H54 (cell line): ENCODE measurements at regions not wholly inside any gene's neighbourhood (a gene's known extent, or its start where the extent isn't known, plus 50 kb on each side); places are given as distances from the start of the nearest gene placed in this dataset.
A peak's percentile ranks its signal among the peaks of the same experiment; 100 is the strongest.
"Not testable (repeated sequence)": the region's sequence is repeated elsewhere in the genome, so short reads cannot be mapped to it uniquely, and the experiment has no call there.

Experiments used
- DNase-seq: peaks from one replicate; pipeline ENCODE4 v3.0.0; 2011; ENCODE audit warnings: low spot score, mixed read lengths; ENCODE audit not compliant: insufficient read length
- FAIRE-seq: peaks from 3 replicates; lab custom pipeline; 2011; peaks lifted over from hg19 to GRCh38; lab: Jason Lieb, UNC
- POLR2A ChIP-seq: IDR thresholded peaks from 2 replicates; pipeline ENCODE4 v1.6.1; 2011; ENCODE audit warnings: low read depth, mild to moderate bottlenecking, low read length

GRCh38 chr11:38680746-38681145 is 2082.7 kb upstream of the RAG2 start:
- no peak for TF ChIP-seq POLR2A
- peak; percentile 2 for DNase-seq
- no peak for FAIRE-seq

- no peak for TF ChIP-seq POLR2A
- no peak for FAIRE-seq
- no peak for DNase-seq
Measured at GRCh38 chr11:38680166-38680565, 2082.1 kb upstream of the RAG2 start.

GRCh38 chr11:38672445-38672844 is 2074.4 kb upstream of the RAG2 start:
- FAIRE-seq: no peak
- TF ChIP-seq POLR2A: no peak
- DNase-seq: no peak

GRCh38 chr11:38667359-38667758 is 2069.3 kb upstream of the RAG2 start:
- DNase-seq (no peak), FAIRE-seq (no peak)
- no peak for TF ChIP-seq POLR2A

GRCh38 chr11:38648604-38649003 is 2050.6 kb upstream of the RAG2 start:
- TF ChIP-seq POLR2A: no peak
- DNase-seq (no peak), FAIRE-seq (peak; percentile 73)

DNA sequence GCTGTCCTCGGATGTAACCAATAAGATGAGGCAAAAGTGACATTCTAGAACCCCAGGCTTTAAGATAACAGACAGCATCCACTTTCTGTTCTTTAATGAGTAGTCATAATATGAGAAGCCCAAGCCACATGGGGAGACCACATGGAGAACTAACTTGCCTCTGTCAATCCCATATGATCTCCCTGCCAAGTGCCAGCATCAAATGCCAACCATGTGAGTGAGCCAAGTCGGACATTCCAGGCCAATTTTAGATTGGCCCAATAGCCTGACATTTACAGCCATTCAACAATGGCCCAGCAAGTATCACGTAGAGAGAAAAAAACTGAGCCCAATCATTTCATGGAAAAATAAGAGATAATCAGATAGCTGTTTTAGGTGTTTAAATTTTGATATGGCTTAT is 2048.3 kb upstream of the RAG2 start:
- DNase-seq (no peak), FAIRE-seq (no peak)
- no peak for TF ChIP-seq POLR2A

GRCh38 chr11:38640854-38641253 is 2042.8 kb upstream of the RAG2 start:
- DNase-seq (no peak), FAIRE-seq (no peak)
- TF ChIP-seq POLR2A: no peak

DNA sequence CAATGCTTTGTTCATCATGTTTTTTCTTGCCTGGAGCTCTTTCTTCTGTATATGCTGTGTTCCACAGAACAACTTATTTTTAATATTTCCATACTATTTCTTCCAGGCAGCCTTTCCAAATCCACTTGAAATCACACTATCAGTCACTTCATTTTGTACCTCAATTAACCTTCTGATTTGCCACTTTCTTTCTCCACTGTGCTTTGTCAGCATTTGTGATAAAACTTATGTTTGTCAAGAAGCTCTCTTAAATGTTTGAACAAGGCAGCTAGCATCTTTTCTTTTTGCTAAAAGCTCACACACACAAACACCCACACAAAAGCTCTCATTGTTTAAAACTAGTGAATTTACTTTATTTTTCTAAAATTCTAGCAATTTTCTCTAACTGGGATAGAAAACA is 2014.7 kb upstream of the RAG2 start:
- TF ChIP-seq POLR2A: no peak
- DNase-seq (no peak), FAIRE-seq (no peak)

DNA sequence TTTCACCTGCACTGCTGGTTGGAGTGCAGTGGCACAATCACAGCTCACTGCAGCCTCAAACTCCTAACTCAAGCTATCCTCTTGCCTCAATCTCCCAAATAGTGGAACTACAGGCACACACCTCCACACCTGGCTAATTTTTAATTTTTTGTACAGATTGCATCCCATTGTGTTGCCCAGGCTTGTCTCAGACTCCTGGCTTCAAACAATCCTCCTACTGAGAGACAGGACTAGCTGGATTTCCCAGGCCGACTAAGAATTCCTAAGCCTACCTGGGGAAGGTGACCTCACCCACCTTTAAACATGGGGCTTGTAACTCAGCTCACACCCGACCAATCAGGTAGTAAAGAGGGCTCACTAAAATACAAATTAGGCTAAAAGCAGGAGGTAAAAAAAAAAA is 2003.3 kb upstream of the RAG2 start:
- not testable (repeated sequence) for DNase-seq, FAIRE-seq

DNA sequence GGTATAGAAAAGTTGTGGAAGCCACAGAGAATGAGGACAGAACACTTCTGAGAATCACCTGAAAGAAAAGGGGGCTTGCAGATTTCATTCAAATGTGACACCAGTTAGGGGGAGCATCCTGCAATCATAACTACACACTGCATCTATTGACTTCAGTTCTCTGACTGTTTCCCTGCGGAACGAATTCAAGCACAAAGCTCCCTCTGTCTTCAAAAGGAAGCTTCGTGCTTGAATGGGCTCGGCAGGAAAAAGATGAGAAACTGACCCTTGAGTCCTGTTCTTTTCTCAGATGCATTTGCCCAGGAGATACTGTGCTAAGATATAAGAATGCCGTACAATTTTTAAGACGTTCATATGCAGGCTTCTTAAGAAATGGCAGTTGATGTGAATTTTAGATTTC is 2000.4 kb upstream of the RAG2 start:
- FAIRE-seq: no peak
- TF ChIP-seq POLR2A: no peak

GRCh38 chr11:38595359-38596016 is 1997.5 kb upstream of the RAG2 start:
- not testable (repeated sequence) for FAIRE-seq, DNase-seq

More for the DNA sequence above, 2000.4 kb upstream of the RAG2 start:
- DNase-seq: no peak

DNA sequence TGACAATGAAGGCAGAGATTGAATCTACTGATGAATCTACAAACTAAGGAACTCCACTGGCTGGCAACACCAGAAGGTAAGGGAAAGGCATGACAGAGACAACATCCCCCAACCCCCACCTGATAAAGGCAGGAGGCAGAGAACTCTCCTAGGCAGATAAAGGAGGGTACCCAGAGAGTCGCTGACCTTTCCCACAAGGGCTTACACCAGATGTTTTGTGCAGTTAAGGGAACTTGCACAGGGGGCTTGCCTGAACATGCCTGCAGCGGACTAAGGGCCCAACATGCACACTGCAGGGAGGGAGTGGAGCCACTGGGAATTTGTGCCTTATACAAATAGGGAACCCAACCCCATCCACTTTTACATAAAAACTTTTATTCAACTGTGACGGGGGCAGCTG is 1996.9 kb upstream of the RAG2 start:
- no peak for TF ChIP-seq POLR2A
- DNase-seq (no peak), FAIRE-seq (no peak)

DNA sequence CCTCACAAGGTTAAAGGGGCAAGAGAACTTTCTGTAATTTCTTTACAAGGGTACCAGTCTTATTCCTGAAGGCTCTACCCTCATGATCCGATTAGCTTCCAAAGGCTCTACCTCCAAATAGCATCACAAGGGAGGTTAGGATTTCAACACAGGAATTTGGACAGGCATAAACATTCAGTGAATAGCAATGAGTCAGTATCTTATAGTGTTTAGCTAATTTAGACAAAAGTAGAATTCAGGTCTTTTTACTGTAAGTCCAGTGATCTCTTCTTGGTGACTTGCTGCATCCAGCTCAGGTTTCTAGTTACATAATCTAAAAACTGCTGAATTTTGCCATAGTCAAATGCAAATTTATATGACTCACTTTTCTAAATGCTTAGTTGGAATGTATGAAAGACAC is 1995.6 kb upstream of the RAG2 start:
- DNase-seq: no peak
- TF ChIP-seq POLR2A: no peak
- peak; percentile 64 for FAIRE-seq

DNA sequence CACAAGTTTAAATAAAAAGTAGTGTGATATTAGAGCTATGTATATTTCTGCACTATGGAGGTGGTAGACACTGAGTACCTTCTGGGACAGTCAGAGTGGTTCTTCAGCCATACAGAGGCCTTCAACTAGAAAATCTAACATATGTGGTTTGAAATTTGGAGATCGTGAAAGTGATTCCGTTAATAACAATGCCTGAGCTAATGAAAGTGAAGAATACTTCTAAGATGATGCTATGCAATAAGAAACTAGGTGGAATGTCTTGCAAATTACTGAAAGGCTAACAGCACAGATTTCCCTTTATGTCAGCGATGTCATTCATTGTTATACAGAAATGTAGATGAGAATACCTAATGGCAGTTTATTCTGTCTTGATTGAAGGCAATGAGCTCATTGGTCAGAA is 1984.7 kb upstream of the RAG2 start:
- DNase-seq: no peak
- no peak for TF ChIP-seq POLR2A
- no peak for FAIRE-seq

DNA sequence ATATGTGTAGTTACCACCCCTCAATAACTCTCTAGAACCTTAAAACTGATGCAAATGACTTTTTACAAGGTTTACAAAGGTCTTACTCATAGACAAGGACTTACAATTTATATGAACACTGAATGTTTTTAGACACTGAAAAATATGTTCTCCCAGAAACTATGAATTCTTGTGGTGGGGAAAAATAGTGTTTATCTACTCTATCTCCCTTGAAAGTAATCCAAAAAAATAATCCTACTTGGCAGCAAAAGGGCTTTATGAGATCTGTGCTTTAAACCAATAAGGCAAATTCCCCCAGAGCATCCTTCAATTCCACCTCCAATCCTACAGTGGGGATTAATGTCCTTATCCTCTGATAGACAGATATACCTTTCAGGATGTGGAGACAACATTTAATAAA is 1984.1 kb upstream of the RAG2 start:
- no peak for TF ChIP-seq POLR2A
- FAIRE-seq (peak; percentile 58), DNase-seq (no peak)
